H1 (cell line): ENCODE measurements at regions not wholly inside any gene's neighbourhood (a gene's known extent, or its start where the extent isn't known, plus 50 kb on each side); places are given as distances from the start of the nearest gene placed in this dataset.
"Not testable (repeated sequence)": the region's sequence is repeated elsewhere in the genome, so short reads cannot be mapped to it uniquely, and the experiment has no call there.

Experiments
- CTCF ChIA-PET: fragments of 300-600 bp; sonication (Branson Sonifier 250); formaldehyde crosslinking; loops from one replicate; lab custom pipeline; 2021; ENCODE audit not compliant: partially characterized antibody; lab: Charles Lee
- POLR2A ChIA-PET: fragments of 300-600 bp; sonication (Branson Sonifier 250); formaldehyde crosslinking; loops from one replicate; lab custom pipeline; 2021; ENCODE audit warnings: inconsistent platforms; ENCODE audit not compliant: partially characterized antibody; lab: Charles Lee
- DNase-seq, 2 experiments: peaks; one replicate each; pipeline versions ENCODE4 v3.0.0 to v3.0.0-alpha.2; 2010 to 2022; ENCODE audit warnings: low spot score in 2 of 2, low read depth in 1 of 2, mixed read lengths in 1 of 2
- FAIRE-seq: peaks from 2 replicates; lab custom pipeline; 2011; peaks lifted over from hg19 to GRCh38; lab: Jason Lieb, UNC
- H2AFZ ChIP-seq: 2 replicates; pipeline ENCODE4 v1.8.1; 2012; ENCODE audit warnings: low read length, inconsistent platforms
- H2AK5ac ChIP-seq: 2 replicates; pipeline ENCODE4 v1.6.1; 2013; ENCODE audit warnings: low read depth, low read length
- H2BK120ac ChIP-seq: replicated peaks from 2 replicates; pipeline ENCODE3; 2013; ENCODE audit warnings: low read depth, low read length, inconsistent platforms
- H2BK12ac ChIP-seq: 2 replicates; pipeline ENCODE4 v1.6.1; 2013; ENCODE audit warnings: low read depth, low read length
- H2BK15ac ChIP-seq: 2 replicates; pipeline ENCODE4 v1.6.1; 2013; ENCODE audit warnings: low read length
- H2BK20ac ChIP-seq: 2 replicates; pipeline ENCODE4 v1.6.1; 2013; ENCODE audit warnings: low read length
- H2BK5ac ChIP-seq: 2 replicates; pipeline ENCODE4 v1.6.1; 2013; ENCODE audit warnings: low read depth, low read length
- H3K14ac ChIP-seq: 2 replicates; pipeline ENCODE4 v1.6.1; 2013; ENCODE audit warnings: inconsistent platforms; ENCODE audit not compliant: insufficient read length
- H3K18ac ChIP-seq: 2 replicates; pipeline ENCODE4 v1.6.1; 2013; ENCODE audit warnings: low read length; ENCODE audit errors: extremely low read depth
- H3K23ac ChIP-seq: 2 replicates; pipeline ENCODE4 v1.6.1; 2013; ENCODE audit warnings: inconsistent platforms; ENCODE audit not compliant: insufficient read length
- H3K23me2 ChIP-seq: 2 replicates; pipeline ENCODE4 v1.6.1; 2013; ENCODE audit warnings: low read depth, low read length
- H3K27ac ChIP-seq: 2 replicates; pipeline ENCODE4 v1.6.1; 2011; ENCODE audit warnings: low read depth, low read length, inconsistent platforms
- H3K27me3 ChIP-seq, 4 experiments: replicated peaks in 1 of 4; 1 replicate in 1 of 4; 2 replicates in 3 of 4; pipeline versions ENCODE4 v1.6.1 to v1.8.1; 2011 to 2013; ENCODE audit warnings: low read length in 3 of 4, mild to moderate bottlenecking in 3 of 4, inconsistent platforms in 2 of 4, mixed read lengths in 2 of 4, moderate library complexity in 1 of 4; ENCODE audit not compliant: control insufficient read depth in 3 of 4, insufficient read depth in 3 of 4; ENCODE audit errors: extremely low read depth in 1 of 4
- H3K36me3 ChIP-seq, 4 experiments: 2 replicates each; pipeline versions ENCODE4 v1.6.1 to v1.8.1; 2011 to 2013; ENCODE audit warnings: mild to moderate bottlenecking in 4 of 4, low read length in 3 of 4, moderate library complexity in 2 of 4, control low read depth in 1 of 4, inconsistent platforms in 1 of 4; ENCODE audit not compliant: insufficient read depth in 4 of 4, control insufficient read depth in 2 of 4
- H3K4ac ChIP-seq: replicated peaks from 2 replicates; pipeline ENCODE3; 2013; ENCODE audit warnings: low read length, low read depth, mixed read lengths, inconsistent platforms; ENCODE audit not compliant: insufficient read length
- H3K4me1 ChIP-seq, 4 experiments: replicated peaks in 1 of 4; 1 replicate in 1 of 4; 2 replicates in 3 of 4; pipeline versions ENCODE4 v1.6.1 to v1.8.1; 2011 to 2013; ENCODE audit warnings: low read length in 3 of 4, inconsistent platforms in 2 of 4, mixed read lengths in 1 of 4; ENCODE audit not compliant: insufficient read depth in 4 of 4, control insufficient read depth in 3 of 4
- H3K4me2 ChIP-seq, 2 experiments: 2 replicates each; pipeline versions ENCODE4 v1.6.1 to v1.8.1; 2011 to 2013; ENCODE audit warnings: low read depth in 2 of 2, low read length in 2 of 2, control low read depth in 1 of 2, inconsistent platforms in 1 of 2, mild to moderate bottlenecking in 1 of 2; ENCODE audit not compliant: insufficient read depth in 1 of 2
- H3K4me3 ChIP-seq, 4 experiments: fragments of 200-600, 300-600 bp in 1 of 4; sonication (generic), shearing (Covaris generic), sonication (Bioruptor Twin) in 1 of 4; 2 replicates each; pipeline versions ENCODE4 v1.5.1 to v1.8.1; 2011 to 2016; ENCODE audit warnings: low read length in 4 of 4, low read depth in 3 of 4, control low read depth in 2 of 4, inconsistent platforms in 2 of 4, mild to moderate bottlenecking in 2 of 4, mixed read lengths in 1 of 4, moderate library complexity in 1 of 4; ENCODE audit not compliant: insufficient read depth in 2 of 4; ENCODE audit errors: extremely low read depth in 1 of 4
- H3K56ac ChIP-seq: replicated peaks from 2 replicates; pipeline ENCODE3; 2013; ENCODE audit warnings: low read depth, mild to moderate bottlenecking, mixed read lengths, low read length, inconsistent platforms; ENCODE audit not compliant: insufficient read length
- H3K79me1 ChIP-seq: 2 replicates; pipeline ENCODE4 v1.6.1; 2013; ENCODE audit warnings: low read depth, low read length, control low read depth
- H3K79me2 ChIP-seq, 2 experiments: 2 replicates each; pipeline versions ENCODE4 v1.6.1 to v1.8.1; 2012 to 2013; ENCODE audit warnings: low read length in 2 of 2, mild to moderate bottlenecking in 2 of 2, inconsistent platforms in 1 of 2; ENCODE audit not compliant: insufficient read depth in 2 of 2, control insufficient read depth in 1 of 2
- H3K9ac ChIP-seq, 4 experiments: replicated peaks in 1 of 4; 1 replicate in 1 of 4; 2 replicates in 3 of 4; pipeline versions ENCODE4 v1.6.1 to v1.8.1; 2011 to 2013; ENCODE audit warnings: low read depth in 3 of 4, low read length in 3 of 4, control low read depth in 2 of 4, mild to moderate bottlenecking in 2 of 4, moderate library complexity in 2 of 4, inconsistent platforms in 1 of 4; ENCODE audit errors: extremely low read depth in 1 of 4
- H3K9me3 ChIP-seq, 2 experiments: 2 replicates each; pipeline versions ENCODE4 v1.6.1 to v1.8.1; 2012 to 2013; ENCODE audit warnings: mild to moderate bottlenecking in 2 of 2, moderate library complexity in 2 of 2, control low read depth in 1 of 2, inconsistent platforms in 1 of 2, low read depth in 1 of 2, low read length in 1 of 2, mixed read lengths in 1 of 2; ENCODE audit not compliant: insufficient read depth in 2 of 2
- H4K20me1 ChIP-seq, 2 experiments: replicated peaks in 1 of 2; 2 replicates each; pipeline versions ENCODE3 to v1.8.1; 2011 to 2013; ENCODE audit warnings: inconsistent platforms in 2 of 2, low read length in 2 of 2, mild to moderate bottlenecking in 1 of 2; ENCODE audit not compliant: insufficient read depth in 2 of 2, control insufficient read depth in 1 of 2
- H4K5ac ChIP-seq: 2 replicates; pipeline ENCODE4 v1.6.1; 2013; ENCODE audit warnings: low read length, low read depth, mixed read lengths, inconsistent platforms; ENCODE audit not compliant: insufficient read length
- H4K8ac ChIP-seq: 2 replicates; pipeline ENCODE4 v1.8.0; 2013; ENCODE audit warnings: mild to moderate bottlenecking, moderate library complexity, low read length, inconsistent platforms; ENCODE audit not compliant: insufficient read depth; ENCODE audit errors: extremely low read depth
- H4K91ac ChIP-seq: replicated peaks from 2 replicates; pipeline ENCODE3; 2013; ENCODE audit warnings: low read length, mixed read lengths, inconsistent platforms; ENCODE audit not compliant: insufficient read length
- WGBS, 2 experiments: shearing (Covaris generic) in 1 of 2; methylation state at CpG; one replicate each; pipeline versions ENCODE4 v1.1.6 to v1.1.7; 2013 to 2015; ENCODE audit warnings: low lambda C conversion rate in 2 of 2, mixed read lengths in 2 of 2, inconsistent platforms in 1 of 2, low coverage in 1 of 2, missing lambda C conversion rate in 1 of 2; ENCODE audit not compliant: insufficient replicate concordance in 2 of 2, insufficient coverage in 1 of 2, insufficient read length in 1 of 2; ENCODE audit errors: extremely low coverage in 1 of 2, missing lambda C conversion rate in 1 of 2; 5-methylcytosine and 5-hydroxymethylcytosine counted together

DNA sequence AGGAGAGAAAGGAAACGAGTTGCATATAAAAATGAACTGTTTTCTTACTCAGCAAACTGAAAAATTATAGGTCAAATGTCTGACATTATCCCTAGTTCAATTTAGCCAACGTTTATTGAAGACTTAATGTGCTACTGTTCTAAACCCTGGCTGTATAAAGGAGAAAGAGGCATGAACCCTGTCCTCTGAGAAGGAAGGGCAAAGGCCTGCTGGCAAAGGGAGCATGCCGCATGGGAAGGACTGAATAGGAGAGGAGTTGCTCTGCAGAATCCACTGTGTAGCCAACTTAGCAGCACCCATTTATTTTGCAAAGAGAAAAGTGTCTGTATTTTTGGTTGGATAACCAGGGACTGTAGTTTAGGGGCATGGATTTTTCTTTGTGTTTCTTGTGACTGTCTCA is 132.5 kb downstream of the GOSR1 start:
- H3K14ac ChIP-seq, H3K4ac ChIP-seq, H3K36me3 ChIP-seq, H4K5ac ChIP-seq, H3K18ac ChIP-seq, H3K4me3 ChIP-seq, H3K9me3 ChIP-seq, H2AFZ ChIP-seq, H3K79me1 ChIP-seq, H2BK20ac ChIP-seq, H3K4me2 ChIP-seq, H2BK5ac ChIP-seq, H3K4me1 ChIP-seq, H2BK15ac ChIP-seq, H4K20me1 ChIP-seq, H3K9ac ChIP-seq, POLR2A ChIA-PET, H4K91ac ChIP-seq, H3K23me2 ChIP-seq, H3K23ac ChIP-seq, DNase-seq, H2BK120ac ChIP-seq, H3K56ac ChIP-seq, H2AK5ac ChIP-seq, H3K27ac ChIP-seq, CTCF ChIA-PET, H2BK12ac ChIP-seq, FAIRE-seq, H3K27me3 ChIP-seq, H4K8ac ChIP-seq: not testable (repeated sequence)
- WGBS, 2 experiments, result 68% methylated on average over 1 of the region's 3 CpGs; no CpG with 5 or more reads in 1 of the 2 experiments
- H3K79me2 ChIP-seq, result peaks cover 0 to 33% of the 10 kb centered on the region in 2 experiments; a peak in 2 of 4 replicates
